ENCODE measurements at regions not wholly inside any gene's neighbourhood (a gene's known extent, or its start where the extent isn't known, plus 50 kb on each side); places are given as distances from the start of the nearest gene placed in this dataset.

- H3K27me3 ChIP-seq: no peaks in the 10 kb centered on the region
- no peak for DNase-seq
- no peak overlapping the region for H3K4me3 ChIP-seq (ENCODE audit: low read depth, low read length)
- no peaks in the 10 kb centered on the region for H3K9me3 ChIP-seq
- H3K36me3 ChIP-seq: no peaks in the 10 kb centered on the region
- no peak for TF ChIP-seq CTCF (IDR thresholded peaks at IDR 0.05; ENCODE audit: low read depth, low read length)
- H3K4me1 ChIP-seq: no peaks in the 10 kb centered on the region
Observed at GRCh38 chr18:22723221-22723620, 209.9 kb upstream of the RBBP8 start.

GRCh38 chr18:22723773-22724172, 209.4 kb upstream of the RBBP8 start:
- H3K4me1 ChIP-seq: no peaks in the 10 kb centered on the region
- no peak overlapping the region for H3K4me3 ChIP-seq (ENCODE audit: low read depth, low read length)
- no peaks in the 10 kb centered on the region for H3K27me3 ChIP-seq
- H3K9me3 ChIP-seq: no peaks in the 10 kb centered on the region
- no peak for TF ChIP-seq CTCF (IDR thresholded peaks at IDR 0.05; ENCODE audit: low read depth, low read length)
- no peak for DNase-seq
- H3K36me3 ChIP-seq: no peaks in the 10 kb centered on the region

GRCh38 chr18:22726469-22726868, 206.7 kb upstream of the RBBP8 start:
- Histone ChIP-seq H3K4me1 (no peaks in the 10 kb centered on the region), H3K36me3 (no peaks in the 10 kb centered on the region), H3K27me3 (no peaks in the 10 kb centered on the region), H3K4me3 (ENCODE audit: low read depth, low read length) (no peak overlapping the region), H3K9me3 (no peaks in the 10 kb centered on the region)
- no peak for DNase-seq
- no peak for TF ChIP-seq CTCF (IDR thresholded peaks at IDR 0.05; ENCODE audit: low read depth, low read length)

- Histone ChIP-seq H3K9me3 (no peaks in the 10 kb centered on the region), H3K27me3 (no peaks in the 10 kb centered on the region), H3K36me3 (no peaks in the 10 kb centered on the region), H3K4me3 (ENCODE audit: low read depth, low read length) (no peak overlapping the region), H3K4me1 (no peaks in the 10 kb centered on the region)
- no peak for TF ChIP-seq CTCF (IDR thresholded peaks at IDR 0.05; ENCODE audit: low read depth, low read length)
- no peak for DNase-seq
Observed at GRCh38 chr18:22728016-22728415, 205.1 kb upstream of the RBBP8 start.

GRCh38 chr18:22728481-22729105, 204.5 kb upstream of the RBBP8 start:
- H3K9me3 ChIP-seq: no peaks in the 10 kb centered on the region
- H3K4me1 ChIP-seq: no peaks in the 10 kb centered on the region
- no peak overlapping the region for H3K4me3 ChIP-seq (ENCODE audit: low read depth, low read length)
- no peaks in the 10 kb centered on the region for H3K36me3 ChIP-seq
- H3K27me3 ChIP-seq: no peaks in the 10 kb centered on the region
- TF ChIP-seq CTCF (IDR thresholded peaks at IDR 0.05; ENCODE audit: low read depth, low read length): no peak
- DNase-seq: no peak

- TF ChIP-seq CTCF (IDR thresholded peaks at IDR 0.05; ENCODE audit: low read depth, low read length): no peak
- Histone ChIP-seq H3K27me3 (no peaks in the 10 kb centered on the region), H3K4me1 (no peaks in the 10 kb centered on the region), H3K4me3 (ENCODE audit: low read depth, low read length) (no peak overlapping the region), H3K36me3 (no peaks in the 10 kb centered on the region), H3K9me3 (no peaks in the 10 kb centered on the region)
- DNase-seq: no peak
Observed at GRCh38 chr18:22731398-22731797, 201.7 kb upstream of the RBBP8 start.

Data from BE2C (cell line).